ENCODE measurements at regions not wholly inside any gene's neighbourhood (a gene's known extent, or its start where the extent isn't known, plus 50 kb on each side); places are given as distances from the start of the nearest gene placed in this dataset.
A peak's percentile ranks its signal among the peaks of the same experiment; 100 is the strongest.
"Not testable (repeated sequence)": the region's sequence is repeated elsewhere in the genome, so short reads cannot be mapped to it uniquely, and the experiment has no call there.

GRCh38 chr18:60010513-60010912 lies 110.7 kb downstream of the PMAIP1 start:
- no peak for DNase-seq

- no peak for DNase-seq
Measured at GRCh38 chr18:60007661-60008060, 107.9 kb downstream of the PMAIP1 start.

GRCh38 chr18:60003610-60004185 lies 103.9 kb downstream of the PMAIP1 start:
- DNase-seq, result no peak

- DNase-seq, result peak; percentile 65
Measured at GRCh38 chr18:59996370-59996966, 96.7 kb downstream of the PMAIP1 start.

GRCh38 chr18:59994357-59994756 lies 94.6 kb downstream of the PMAIP1 start:
- no peak for DNase-seq

- no peak for DNase-seq
Measured at GRCh38 chr18:59993560-59993959, 93.8 kb downstream of the PMAIP1 start.

- DNase-seq, result no peak
Measured at GRCh38 chr18:59990121-59990823, 90.5 kb downstream of the PMAIP1 start.

GRCh38 chr18:59988098-59988706 lies 88.4 kb downstream of the PMAIP1 start:
- DNase-seq, result peak; percentile 60

- DNase-seq, result no peak
Measured at GRCh38 chr18:59987102-59987501, 87.3 kb downstream of the PMAIP1 start.

- no peak for DNase-seq
Measured at GRCh38 chr18:59986139-59986538, 86.3 kb downstream of the PMAIP1 start.

- DNase-seq, result no peak
Measured at GRCh38 chr18:59985289-59985688, 85.5 kb downstream of the PMAIP1 start.

GRCh38 chr18:59983506-59983905 lies 83.7 kb downstream of the PMAIP1 start:
- DNase-seq, result no peak

GRCh38 chr18:59980188-59980637 lies 80.4 kb downstream of the PMAIP1 start:
- DNase-seq, result no peak

GRCh38 chr18:59971871-59972428 lies 72.2 kb downstream of the PMAIP1 start:
- no peak for DNase-seq

- DNase-seq, result not testable (repeated sequence)
Measured at GRCh38 chr18:59971144-59971543, 71.3 kb downstream of the PMAIP1 start.

- DNase-seq, result not testable (repeated sequence)
Measured at GRCh38 chr18:59969477-59970028, 69.8 kb downstream of the PMAIP1 start.

- DNase-seq, result no peak
Measured at GRCh38 chr18:59968583-59968982, 68.8 kb downstream of the PMAIP1 start.

- DNase-seq, result no peak
Measured at GRCh38 chr18:59967878-59968277, 68.1 kb downstream of the PMAIP1 start.

GRCh38 chr18:59966913-59967312 lies 67.1 kb downstream of the PMAIP1 start:
- no peak for DNase-seq

- DNase-seq, result no peak
Measured at GRCh38 chr18:59963229-59963628, 63.4 kb downstream of the PMAIP1 start.

- DNase-seq, result no peak
Measured at GRCh38 chr18:59961070-59961469, 61.3 kb downstream of the PMAIP1 start.

- DNase-seq, result no peak
Measured at GRCh38 chr18:59960272-59960671, 60.5 kb downstream of the PMAIP1 start.

GRCh38 chr18:59959606-59960005 lies 59.8 kb downstream of the PMAIP1 start:
- no peak for DNase-seq

Measured in fibroblast of skin of scalp (primary cell).